BLaER1 (cell line): ENCODE measurements at regions not wholly inside any gene's neighbourhood (a gene's known extent, or its start where the extent isn't known, plus 50 kb on each side); places are given as distances from the start of the nearest gene placed in this dataset.

ENCODE experiments used
- H3K27ac ChIP-seq: shearing (Covaris generic); formaldehyde crosslinking; 2 replicates; pipeline ENCODE4 v1.8.1; 2022
- H3K27me3 ChIP-seq: shearing (Covaris generic); formaldehyde crosslinking; 2 replicates; pipeline ENCODE4 v1.8.1; 2022
- H3K36me3 ChIP-seq: shearing (Covaris generic); formaldehyde crosslinking; 2 replicates; pipeline ENCODE4 v1.8.1; 2022
- H3K4me1 ChIP-seq: shearing (Covaris generic); formaldehyde crosslinking; 2 replicates; pipeline ENCODE4 v1.8.1; 2022
- H3K4me2 ChIP-seq: shearing (Covaris generic); formaldehyde crosslinking; 2 replicates; pipeline ENCODE4 v1.8.1; 2022
- H3K4me3 ChIP-seq: shearing (Covaris generic); formaldehyde crosslinking; 2 replicates; pipeline ENCODE4 v1.8.1; 2022
- H3K9ac ChIP-seq: shearing (Covaris generic); formaldehyde crosslinking; 2 replicates; pipeline ENCODE4 v1.8.1; 2022
- H3K9me3 ChIP-seq: shearing (Covaris generic); formaldehyde crosslinking; 2 replicates; pipeline ENCODE4 v1.8.1; 2022
- H4K20me1 ChIP-seq: shearing (Covaris generic); formaldehyde crosslinking; 2 replicates; pipeline ENCODE4 v1.8.1; 2022
- Cebpa-rat ChIP-seq: shearing (Covaris generic); IDR thresholded peaks from 2 replicates; pipeline ENCODE4 v1.8.1; 2022

DNA sequence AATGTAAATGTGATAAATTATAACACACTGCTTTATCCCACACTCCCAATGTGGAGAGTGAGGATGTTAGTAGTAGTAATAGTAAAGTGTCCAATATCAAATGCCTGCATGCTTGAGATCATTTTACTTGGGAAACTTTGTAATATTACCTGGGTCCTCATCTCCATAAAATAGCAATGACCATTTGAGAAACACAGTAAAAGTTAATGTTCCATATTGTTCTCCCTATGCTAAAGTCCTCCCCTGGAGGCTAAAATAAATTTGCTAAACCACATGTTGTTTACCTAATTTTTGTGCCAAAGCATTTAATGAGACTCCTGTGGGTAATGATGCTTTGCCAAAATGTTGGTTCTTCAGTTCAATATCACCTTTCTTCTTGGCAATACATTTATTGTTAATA lies 291.2 kb downstream of the CDH10 start:
- no peaks in the 10 kb centered on the region for H3K4me1 ChIP-seq
- H4K20me1 ChIP-seq = no peaks in the 10 kb centered on the region
- H3K9ac ChIP-seq = no peak overlapping the region
- H3K4me2 ChIP-seq = no peak overlapping the region
- no peak for TF ChIP-seq Cebpa-rat
- H3K36me3 ChIP-seq = no peaks in the 10 kb centered on the region
- no peak overlapping the region for H3K4me3 ChIP-seq
- H3K9me3 ChIP-seq = no peaks in the 10 kb centered on the region
- H3K27ac ChIP-seq = no peak overlapping the region
- no peaks in the 10 kb centered on the region for H3K27me3 ChIP-seq

DNA sequence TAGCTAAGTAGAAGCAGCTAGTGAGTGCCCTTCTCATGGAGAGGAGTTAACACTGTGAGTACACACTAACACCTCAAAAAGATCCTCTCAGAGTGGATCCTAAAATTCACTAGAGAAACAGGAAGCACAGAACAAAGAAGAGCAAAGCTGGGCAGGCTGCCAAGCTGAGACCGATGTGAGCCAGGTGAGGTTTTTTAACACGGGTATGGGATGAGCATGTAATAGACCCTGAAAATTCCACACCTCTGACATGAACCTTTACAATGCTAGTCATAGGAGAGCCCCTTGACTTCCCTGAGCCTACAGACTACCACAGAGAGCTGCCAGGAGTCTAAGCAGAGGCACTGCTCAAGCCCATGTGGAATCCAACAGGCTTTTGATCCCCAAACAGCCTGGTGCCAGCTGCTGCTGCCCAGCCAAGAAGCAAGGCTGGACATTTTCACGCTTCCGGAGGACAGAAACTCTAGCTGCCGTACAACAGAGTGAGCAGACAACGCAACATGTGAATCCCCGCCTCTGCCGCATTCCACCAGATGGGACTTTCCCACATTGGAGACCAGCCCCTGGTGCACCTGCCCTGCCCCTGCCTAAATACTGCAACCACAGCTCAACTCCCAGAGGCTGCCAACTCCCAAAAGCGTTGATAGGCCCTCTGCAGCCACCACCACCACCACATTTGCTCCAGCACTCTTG lies 280.8 kb downstream of the CDH10 start:
- no peak overlapping the region for H3K27ac ChIP-seq
- no peaks in the 10 kb centered on the region for H3K4me1 ChIP-seq

DNA sequence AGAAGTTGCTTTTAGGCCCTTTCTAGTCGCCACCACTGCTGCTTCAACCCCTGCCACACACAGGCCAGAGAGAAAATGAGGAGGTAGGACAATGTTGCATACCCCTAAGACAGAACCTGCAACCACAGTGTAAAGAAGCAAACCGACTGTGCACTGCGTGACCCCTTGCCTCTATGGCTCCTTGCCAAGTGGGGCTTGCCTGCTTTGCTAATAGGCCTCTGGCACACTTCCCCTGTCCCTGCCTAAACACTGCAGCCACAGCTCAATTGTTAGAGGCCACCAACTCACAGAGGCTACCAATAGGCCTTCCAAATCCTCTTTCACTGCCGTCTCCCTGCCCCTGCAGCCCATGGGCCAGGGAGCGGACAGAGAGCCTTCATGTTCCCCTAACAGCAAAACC lies 280.1 kb downstream of the CDH10 start:
- H3K4me2 ChIP-seq = no peak overlapping the region
- H3K4me3 ChIP-seq = no peak overlapping the region
- H3K27ac ChIP-seq = no peak overlapping the region
- H3K27me3 ChIP-seq = no peaks in the 10 kb centered on the region
- TF ChIP-seq Cebpa-rat = no peak
- no peaks in the 10 kb centered on the region for H3K9me3 ChIP-seq
- H3K9ac ChIP-seq = no peak overlapping the region
- no peaks in the 10 kb centered on the region for H4K20me1 ChIP-seq
- H3K4me1 ChIP-seq = no peaks in the 10 kb centered on the region
- no peaks in the 10 kb centered on the region for H3K36me3 ChIP-seq

More for the DNA sequence above, 280.8 kb downstream of the CDH10 start:
- Histone ChIP-seq H4K20me1 (no peaks in the 10 kb centered on the region), H3K27me3 (no peaks in the 10 kb centered on the region), H3K4me2 (no peak overlapping the region), H3K9me3 (no peaks in the 10 kb centered on the region), H3K36me3 (no peaks in the 10 kb centered on the region), H3K9ac (no peak overlapping the region), H3K4me3 (no peak overlapping the region)
- no peak for TF ChIP-seq Cebpa-rat

DNA sequence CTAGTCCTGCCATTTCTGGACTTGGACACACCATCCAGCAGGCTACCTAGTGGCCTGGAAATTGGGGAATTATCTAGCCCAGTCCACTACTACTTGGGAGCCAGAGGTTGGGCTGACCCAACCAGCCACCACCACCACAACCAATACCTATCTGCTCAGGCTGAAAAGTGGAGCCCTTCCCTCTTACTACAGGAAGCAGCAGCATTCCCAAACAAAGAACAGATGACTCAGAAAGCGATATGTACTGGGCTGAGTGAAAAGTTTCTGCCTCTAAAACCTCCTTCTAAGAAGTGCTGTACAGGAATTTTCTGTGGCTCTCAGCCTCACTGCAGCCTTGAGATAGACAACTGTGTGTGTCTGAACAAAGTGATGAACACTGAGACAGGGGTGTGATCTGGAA lies 279.4 kb downstream of the CDH10 start:
- H3K36me3 ChIP-seq = no peaks in the 10 kb centered on the region
- H3K4me1 ChIP-seq = no peaks in the 10 kb centered on the region
- no peak overlapping the region for H3K27ac ChIP-seq
- no peaks in the 10 kb centered on the region for H3K9me3 ChIP-seq
- H3K27me3 ChIP-seq = no peaks in the 10 kb centered on the region
- no peak for TF ChIP-seq Cebpa-rat
- no peak overlapping the region for H3K9ac ChIP-seq
- no peak overlapping the region for H3K4me2 ChIP-seq
- H3K4me3 ChIP-seq = no peak overlapping the region
- no peaks in the 10 kb centered on the region for H4K20me1 ChIP-seq

DNA sequence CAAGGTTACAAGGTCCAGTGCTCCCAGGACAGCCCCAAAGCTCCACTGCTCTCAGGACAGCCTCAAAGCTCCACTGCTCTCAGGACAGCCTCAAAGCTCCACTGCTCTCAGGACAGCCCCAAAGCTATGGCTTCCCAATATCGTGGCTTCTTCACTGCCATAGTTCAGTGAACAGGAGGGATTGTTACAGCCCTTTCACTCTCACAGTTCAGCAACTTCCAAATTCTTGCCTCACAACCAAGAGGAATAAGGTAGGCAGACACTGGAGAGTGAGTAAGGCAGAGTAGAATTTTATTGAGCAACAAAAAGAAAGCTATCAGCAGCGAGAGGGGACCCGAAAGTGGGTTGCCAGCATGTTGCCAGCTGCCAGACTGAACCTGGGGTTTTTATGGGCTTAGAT lies 277.6 kb downstream of the CDH10 start:
- H3K9me3 ChIP-seq = no peaks in the 10 kb centered on the region
- H3K27me3 ChIP-seq = no peaks in the 10 kb centered on the region
- no peaks in the 10 kb centered on the region for H3K36me3 ChIP-seq
- no peak overlapping the region for H3K27ac ChIP-seq
- H4K20me1 ChIP-seq = no peaks in the 10 kb centered on the region
- no peak overlapping the region for H3K4me3 ChIP-seq
- H3K4me2 ChIP-seq = no peak overlapping the region
- TF ChIP-seq Cebpa-rat = no peak
- H3K9ac ChIP-seq = no peak overlapping the region
- no peaks in the 10 kb centered on the region for H3K4me1 ChIP-seq

DNA sequence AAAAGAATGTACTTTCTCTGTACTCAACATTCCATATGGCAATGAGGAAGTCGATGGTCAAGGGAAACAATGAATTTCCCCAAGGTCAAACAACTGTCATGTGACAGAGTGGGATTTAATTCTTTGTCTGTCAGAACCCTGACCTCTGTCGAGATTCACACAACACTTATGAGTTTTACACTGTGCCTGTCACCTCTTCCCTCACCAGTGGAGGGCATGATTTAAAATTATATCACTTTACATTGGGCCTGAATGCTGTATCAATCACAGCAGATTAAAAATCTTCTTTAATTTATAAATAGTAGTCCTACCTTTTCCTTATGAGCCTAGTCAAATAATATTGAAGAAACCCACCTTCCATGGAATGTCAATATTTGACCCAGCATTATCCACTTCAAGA lies 276.7 kb downstream of the CDH10 start:
- H3K27me3 ChIP-seq = no peaks in the 10 kb centered on the region
- H3K4me1 ChIP-seq = no peaks in the 10 kb centered on the region
- no peak overlapping the region for H3K9ac ChIP-seq
- TF ChIP-seq Cebpa-rat = no peak
- H3K9me3 ChIP-seq = no peaks in the 10 kb centered on the region
- H4K20me1 ChIP-seq = no peaks in the 10 kb centered on the region
- H3K4me3 ChIP-seq = no peak overlapping the region
- no peak overlapping the region for H3K27ac ChIP-seq
- H3K4me2 ChIP-seq = no peak overlapping the region
- H3K36me3 ChIP-seq = no peaks in the 10 kb centered on the region

DNA sequence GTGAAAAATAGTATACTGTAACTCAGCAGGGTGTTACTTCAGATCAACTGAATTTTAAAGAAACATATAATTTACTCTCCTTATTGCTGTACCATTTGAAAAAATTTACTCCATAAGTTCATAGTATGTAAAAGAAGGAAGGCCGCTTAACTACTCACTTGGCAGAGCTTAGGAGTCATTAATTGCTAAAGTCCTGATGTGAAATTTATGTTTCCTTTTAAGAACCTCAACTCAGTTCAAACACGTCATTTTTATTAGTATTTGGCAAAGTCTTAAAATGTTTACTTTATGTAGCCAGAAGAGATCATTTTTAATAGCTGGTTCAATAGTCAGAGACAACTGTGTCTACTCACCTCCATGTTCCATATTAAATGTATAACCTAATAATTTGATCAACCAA lies 268.6 kb downstream of the CDH10 start:
- H3K4me2 ChIP-seq = no peak overlapping the region
- H3K27ac ChIP-seq = no peak overlapping the region
- no peaks in the 10 kb centered on the region for H3K36me3 ChIP-seq
- no peak for TF ChIP-seq Cebpa-rat
- no peaks in the 10 kb centered on the region for H3K27me3 ChIP-seq
- H3K4me3 ChIP-seq = no peak overlapping the region
- H3K9ac ChIP-seq = no peak overlapping the region
- H3K4me1 ChIP-seq = no peaks in the 10 kb centered on the region
- no peaks in the 10 kb centered on the region for H3K9me3 ChIP-seq
- H4K20me1 ChIP-seq = no peaks in the 10 kb centered on the region

DNA sequence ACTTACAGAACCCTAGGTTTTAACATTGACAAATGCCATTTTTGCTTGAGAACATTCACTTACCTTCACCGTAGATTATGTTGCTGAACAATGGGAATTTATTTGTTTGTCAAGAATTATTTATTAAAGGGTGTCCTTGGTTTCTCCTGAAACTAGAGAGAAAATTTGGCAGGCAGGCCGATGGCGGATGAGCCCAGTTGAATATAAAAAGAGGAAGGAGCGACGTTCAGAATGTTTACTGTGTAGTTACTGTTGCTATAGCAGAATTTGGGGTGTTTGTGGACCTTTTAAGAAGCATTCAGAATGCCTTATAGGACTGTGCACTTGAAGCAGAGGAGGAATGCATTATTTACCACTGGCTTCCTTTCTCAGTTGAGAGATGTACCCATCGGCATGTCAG lies 268.2 kb downstream of the CDH10 start:
- H4K20me1 ChIP-seq = no peaks in the 10 kb centered on the region
- H3K4me2 ChIP-seq = no peak overlapping the region
- no peak overlapping the region for H3K9ac ChIP-seq
- no peaks in the 10 kb centered on the region for H3K36me3 ChIP-seq
- no peaks in the 10 kb centered on the region for H3K27me3 ChIP-seq
- no peak overlapping the region for H3K4me3 ChIP-seq
- no peak for TF ChIP-seq Cebpa-rat
- no peaks in the 10 kb centered on the region for H3K4me1 ChIP-seq
- no peaks in the 10 kb centered on the region for H3K9me3 ChIP-seq
- H3K27ac ChIP-seq = no peak overlapping the region

DNA sequence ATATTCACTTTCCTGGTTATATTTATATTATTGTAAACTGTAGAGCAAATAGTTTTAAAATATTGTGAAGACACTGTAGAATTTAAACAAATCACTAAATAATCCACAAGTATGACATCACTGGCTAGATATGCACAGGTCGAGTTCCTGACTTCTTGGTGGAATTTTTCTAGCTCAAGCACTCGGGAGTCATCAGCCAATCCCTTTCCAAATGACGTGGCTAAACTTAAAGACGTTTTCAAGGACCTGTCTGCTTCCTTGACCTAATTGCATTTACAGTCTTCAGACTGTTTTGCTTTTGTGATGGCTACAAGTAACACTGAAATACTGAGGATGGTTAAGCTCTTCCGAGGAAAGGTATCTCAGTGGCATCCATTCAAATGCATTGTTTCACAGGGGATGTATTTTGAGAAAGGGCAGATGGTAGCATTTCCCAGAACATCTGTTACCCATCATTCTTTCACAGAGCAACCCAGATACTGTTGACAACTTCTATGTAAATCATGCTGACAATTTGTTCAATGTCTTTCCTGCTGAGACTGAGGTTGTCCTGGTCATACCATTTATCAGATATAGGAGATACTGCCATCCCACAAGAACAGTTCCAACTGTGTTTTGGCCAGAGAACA lies 262.8 kb downstream of the CDH10 start:
- TF ChIP-seq Cebpa-rat = no peak
- H3K4me2 ChIP-seq = no peak overlapping the region

DNA sequence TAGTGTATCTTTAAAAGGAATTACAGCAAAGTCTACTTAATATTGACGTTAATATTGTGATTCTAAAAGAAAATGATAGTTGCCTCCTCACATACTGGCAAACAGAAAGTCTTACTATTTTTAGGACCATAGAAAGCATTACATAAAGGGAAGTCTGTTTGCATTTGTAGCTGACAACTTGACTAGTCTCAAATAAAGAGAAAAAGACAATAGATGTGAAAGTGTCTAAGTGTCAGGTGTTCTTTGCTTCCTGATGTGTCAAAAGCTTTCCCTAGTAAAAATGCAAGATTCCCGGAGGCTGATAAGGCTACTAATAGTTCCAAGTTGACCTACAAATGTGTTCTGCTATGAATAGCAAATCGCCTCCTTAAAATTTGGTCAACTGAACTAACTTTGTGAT lies 259.7 kb downstream of the CDH10 start:
- H3K4me3 ChIP-seq = no peak overlapping the region
- no peak overlapping the region for H3K27ac ChIP-seq
- no peaks in the 10 kb centered on the region for H3K36me3 ChIP-seq
- H3K4me2 ChIP-seq = no peak overlapping the region
- H4K20me1 ChIP-seq = no peaks in the 10 kb centered on the region
- TF ChIP-seq Cebpa-rat = no peak
- H3K4me1 ChIP-seq = no peaks in the 10 kb centered on the region
- no peak overlapping the region for H3K9ac ChIP-seq
- peaks cover 7% of the 10 kb centered on the region; the same call in 1 of the 2 replicates for H3K9me3 ChIP-seq
- no peaks in the 10 kb centered on the region for H3K27me3 ChIP-seq

More for the DNA sequence above, 262.8 kb downstream of the CDH10 start:
- Histone ChIP-seq H3K4me1 (no peaks in the 10 kb centered on the region), H3K36me3 (no peaks in the 10 kb centered on the region), H3K9me3 (0 out of 2 replicates have a peak, but pooled peaks cover under 1% of the 10 kb centered on the region), H4K20me1 (no peaks in the 10 kb centered on the region), H3K4me3 (no peak overlapping the region), H3K9ac (no peak overlapping the region), H3K27ac (no peak overlapping the region), H3K27me3 (no peaks in the 10 kb centered on the region)

DNA sequence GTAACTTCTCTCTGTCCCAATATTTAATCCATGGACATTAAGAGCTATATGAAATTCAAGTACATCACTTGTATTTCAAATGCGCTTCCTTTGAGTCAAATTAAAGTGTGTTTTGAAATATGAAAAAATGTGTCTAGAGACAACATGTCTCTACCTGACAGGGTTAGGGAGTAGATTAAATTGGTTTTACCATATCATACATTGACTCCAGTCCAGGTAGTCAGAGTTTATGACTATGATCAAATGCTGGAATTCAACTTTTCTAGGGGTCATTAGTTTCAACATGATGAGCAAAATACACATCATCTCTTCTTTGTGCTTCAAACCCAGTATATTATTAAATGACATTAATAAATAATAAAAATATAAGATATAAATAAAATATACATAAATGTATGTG lies 259.2 kb downstream of the CDH10 start:
- Histone ChIP-seq H3K4me2 (no peak overlapping the region), H3K9ac (no peak overlapping the region), H3K36me3 (no peaks in the 10 kb centered on the region), H3K9me3 (peaks cover 7% of the 10 kb centered on the region; the same call in 1 of the 2 replicates), H3K27ac (no peak overlapping the region), H3K4me1 (no peaks in the 10 kb centered on the region), H3K4me3 (no peak overlapping the region), H3K27me3 (no peaks in the 10 kb centered on the region), H4K20me1 (no peaks in the 10 kb centered on the region)
- TF ChIP-seq Cebpa-rat = no peak
